Activated T-cell treated with anti-CD3 and anti-CD28 coated beads, Interleukin-2, amount 50 U/mL, for 48 hours (primary cell): ENCODE measurements at regions not wholly inside any gene's neighbourhood (a gene's known extent, or its start where the extent isn't known, plus 50 kb on each side); places are given as distances from the start of the nearest gene placed in this dataset.

Experiments
- DNase-seq, 2 experiments: peaks; one replicate each; pipeline ENCODE4 v3.0.0-alpha.2; 2020

GRCh38 chr2:40507432-40507831 is 55.5 kb upstream of the SLC8A1 start:
- no peak for DNase-seq

GRCh38 chr2:40510304-40510703 is 58.4 kb upstream of the SLC8A1 start:
- DNase-seq: no peak

- DNase-seq: no peak
These were observed 59.8 kb upstream of the SLC8A1 start for GRCh38 chr2:40511661-40512213.

- no peak for DNase-seq
These were observed 60.4 kb upstream of the SLC8A1 start for GRCh38 chr2:40512256-40512655.

GRCh38 chr2:40513201-40513600 is 61.3 kb upstream of the SLC8A1 start:
- DNase-seq: no peak

- no peak for DNase-seq
These were observed 64.7 kb upstream of the SLC8A1 start for GRCh38 chr2:40516604-40517003.

- DNase-seq: no peak
These were observed 76.7 kb upstream of the SLC8A1 start for GRCh38 chr2:40528564-40528963.

- no peak for DNase-seq
These were observed 79.5 kb upstream of the SLC8A1 start for GRCh38 chr2:40531359-40531758.

GRCh38 chr2:40534528-40534927 is 82.6 kb upstream of the SLC8A1 start:
- no peak for DNase-seq

- no peak for DNase-seq
These were observed 84.1 kb upstream of the SLC8A1 start for GRCh38 chr2:40535972-40536371.

GRCh38 chr2:40540026-40540425 is 88.1 kb upstream of the SLC8A1 start:
- no peak for DNase-seq

- no peak for DNase-seq
These were observed 91.5 kb upstream of the SLC8A1 start for GRCh38 chr2:40543381-40543780.

GRCh38 chr2:40544072-40544471 is 92.2 kb upstream of the SLC8A1 start:
- no peak for DNase-seq

- no peak for DNase-seq
These were observed 93.8 kb upstream of the SLC8A1 start for GRCh38 chr2:40545645-40546044.

- no peak for DNase-seq
These were observed 94.7 kb upstream of the SLC8A1 start for GRCh38 chr2:40546439-40547191.

GRCh38 chr2:40548521-40548920 is 96.6 kb upstream of the SLC8A1 start:
- DNase-seq: no peak

- DNase-seq: no peak
These were observed 98.2 kb upstream of the SLC8A1 start for GRCh38 chr2:40550085-40550484.

GRCh38 chr2:40551081-40551480 is 99.2 kb upstream of the SLC8A1 start:
- DNase-seq: no peak

GRCh38 chr2:40554665-40555294 is 102.9 kb upstream of the SLC8A1 start:
- DNase-seq: peak; percentile 64 to 66

- DNase-seq: no peak
These were observed 104.4 kb upstream of the SLC8A1 start for GRCh38 chr2:40556293-40556692.

- DNase-seq: no peak
These were observed 104.8 kb upstream of the SLC8A1 start for GRCh38 chr2:40556739-40557138.

- DNase-seq: no peak
These were observed 106.9 kb upstream of the SLC8A1 start for GRCh38 chr2:40558761-40559160.

- DNase-seq: no peak
These were observed 107.3 kb upstream of the SLC8A1 start for GRCh38 chr2:40559175-40559574.

- DNase-seq: no peak
These were observed 112.3 kb upstream of the SLC8A1 start for GRCh38 chr2:40564184-40564583.
